Thoracic aorta (tissue), 2 donors: ENCODE measurements at regions not wholly inside any gene's neighbourhood (a gene's known extent, or its start where the extent isn't known, plus 50 kb on each side); places are given as distances from the start of the nearest gene placed in this dataset.
"Not testable (repeated sequence)": the region's sequence is repeated elsewhere in the genome, so short reads cannot be mapped to it uniquely, and the experiment has no call there.

Source experiments
- ATAC-seq: fragments of 150-250 bp; one replicate; pipeline ENCODE4 v1.8.0; 2017; ENCODE audit warnings: low read depth; ENCODE audit not compliant: insufficient number of reproducible peaks, low FRiP score
- DNase-seq: peaks from one replicate; pipeline ENCODE4 v3.0.0-alpha.2; 2020; ENCODE audit warnings: low spot score
- H3K27ac ChIP-seq, 2 donors: fragments of 200-600 bp; sonication (generic); 1 replicate in 1 of 2; 2 replicates in 1 of 2; pipeline ENCODE4 v1.5.1; 2016; ENCODE audit warnings: mild to moderate bottlenecking in 2 of 2, moderate library complexity in 2 of 2
- H3K27me3 ChIP-seq: fragments of 200-600 bp; sonication (generic); replicated peaks from 2 replicates; pipeline ENCODE4 v1.6.0; 2016; ENCODE audit warnings: mild to moderate bottlenecking; ENCODE audit not compliant: insufficient read depth
- H3K36me3 ChIP-seq: fragments of 200-600 bp; sonication (generic); one replicate; pipeline ENCODE4 v1.5.1; 2016
- H3K4me1 ChIP-seq, 2 donors: fragments of 200-600 bp; sonication (generic); 1 replicate in 1 of 2; 2 replicates in 1 of 2; pipeline versions ENCODE4 v1.5.1 to v1.6.0; 2016; ENCODE audit warnings: low read depth in 2 of 2, mild to moderate bottlenecking in 1 of 2; ENCODE audit not compliant: control insufficient read depth in 1 of 2
- H3K4me3 ChIP-seq: fragments of 200-600 bp; sonication (generic); 2 replicates; pipeline ENCODE4 v1.5.1; 2016; ENCODE audit warnings: mild to moderate bottlenecking
- H3K9me3 ChIP-seq: fragments of 200-600 bp; sonication (generic); 2 replicates; pipeline ENCODE4 v1.5.1; 2016
- TF ChIP-seq, protein P1 (sequence below): fragments of 200-600 bp; sonication (generic); IDR thresholded peaks from one replicate; pipeline ENCODE4 v1.5.1; 2019; ENCODE audit warnings: antibody characterized with exemption

GRCh38 chr2:132068407-132068806, 93.3 kb downstream of the ANKRD30BL start:
- not testable (repeated sequence) for DNase-seq, H3K4me1 ChIP-seq, H3K4me3 ChIP-seq, H3K27ac ChIP-seq, H3K36me3 ChIP-seq, H3K27me3 ChIP-seq, H3K9me3 ChIP-seq, ATAC-seq

- not testable (repeated sequence) for ATAC-seq, DNase-seq, H3K27me3 ChIP-seq, H3K4me3 ChIP-seq, H3K9me3 ChIP-seq, H3K36me3 ChIP-seq, H3K4me1 ChIP-seq, H3K27ac ChIP-seq
Observed at GRCh38 chr2:132065391-132065790, 96.4 kb downstream of the ANKRD30BL start.

- ATAC-seq, H3K4me1 ChIP-seq, H3K27me3 ChIP-seq, H3K36me3 ChIP-seq, H3K27ac ChIP-seq, H3K9me3 ChIP-seq, H3K4me3 ChIP-seq, DNase-seq: not testable (repeated sequence)
Observed at GRCh38 chr2:132039609-132040236, 122.0 kb downstream of the ANKRD30BL start.

- H3K27ac ChIP-seq, H3K4me1 ChIP-seq, DNase-seq, H3K9me3 ChIP-seq, ATAC-seq, H3K36me3 ChIP-seq, H3K27me3 ChIP-seq: not testable (repeated sequence)
- H3K4me3 ChIP-seq, result peak overlapping the region; percentile 68
Observed at GRCh38 chr2:132038883-132039235, 122.9 kb downstream of the ANKRD30BL start.

DNA sequence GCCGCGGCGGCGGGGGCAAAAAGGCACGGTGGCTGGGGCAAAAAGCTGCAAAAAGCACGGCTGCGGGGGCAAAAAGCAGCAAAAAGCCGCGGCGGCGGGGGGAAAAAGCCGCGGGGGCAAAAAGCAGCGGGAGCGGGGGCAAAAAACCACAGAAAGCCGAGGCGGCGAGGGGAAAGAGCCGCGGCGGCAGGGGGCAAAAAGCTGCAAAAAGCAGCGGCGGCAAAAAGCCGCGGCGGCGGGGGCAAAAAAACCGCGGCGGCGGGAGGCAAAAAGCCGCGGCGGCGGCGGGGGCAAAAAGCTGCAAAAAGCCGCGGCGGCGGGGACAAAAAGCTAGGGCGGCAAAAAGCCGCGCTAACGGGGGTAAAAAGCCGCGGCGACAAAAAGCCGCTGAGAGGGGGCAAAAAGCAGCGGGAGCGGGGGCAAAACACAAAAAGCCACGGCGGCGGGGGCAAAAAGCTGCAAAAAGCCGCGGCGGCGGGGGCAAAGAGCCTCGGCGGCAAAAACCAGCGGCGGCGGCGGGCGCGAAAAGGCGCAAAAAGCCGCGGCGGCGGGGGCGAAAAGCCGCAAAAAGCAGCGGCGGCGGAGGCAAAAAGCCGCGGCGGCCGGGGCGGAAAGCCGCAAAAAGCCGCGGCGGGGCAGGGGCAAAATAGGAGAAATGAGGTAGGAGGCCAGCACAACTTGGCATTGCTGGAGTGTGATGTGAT, 123.4 kb downstream of the ANKRD30BL start:
- no peak for DNase-seq
- no peaks in the 10 kb centered on the region for H3K4me1 ChIP-seq
- ATAC-seq, result no peak
- TF ChIP-seq, protein P1, sequence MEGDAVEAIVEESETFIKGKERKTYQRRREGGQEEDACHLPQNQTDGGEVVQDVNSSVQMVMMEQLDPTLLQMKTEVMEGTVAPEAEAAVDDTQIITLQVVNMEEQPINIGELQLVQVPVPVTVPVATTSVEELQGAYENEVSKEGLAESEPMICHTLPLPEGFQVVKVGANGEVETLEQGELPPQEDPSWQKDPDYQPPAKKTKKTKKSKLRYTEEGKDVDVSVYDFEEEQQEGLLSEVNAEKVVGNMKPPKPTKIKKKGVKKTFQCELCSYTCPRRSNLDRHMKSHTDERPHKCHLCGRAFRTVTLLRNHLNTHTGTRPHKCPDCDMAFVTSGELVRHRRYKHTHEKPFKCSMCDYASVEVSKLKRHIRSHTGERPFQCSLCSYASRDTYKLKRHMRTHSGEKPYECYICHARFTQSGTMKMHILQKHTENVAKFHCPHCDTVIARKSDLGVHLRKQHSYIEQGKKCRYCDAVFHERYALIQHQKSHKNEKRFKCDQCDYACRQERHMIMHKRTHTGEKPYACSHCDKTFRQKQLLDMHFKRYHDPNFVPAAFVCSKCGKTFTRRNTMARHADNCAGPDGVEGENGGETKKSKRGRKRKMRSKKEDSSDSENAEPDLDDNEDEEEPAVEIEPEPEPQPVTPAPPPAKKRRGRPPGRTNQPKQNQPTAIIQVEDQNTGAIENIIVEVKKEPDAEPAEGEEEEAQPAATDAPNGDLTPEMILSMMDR, result no peak
- H3K36me3 ChIP-seq, result no peaks in the 10 kb centered on the region
- H3K27ac ChIP-seq, result no peak overlapping the region
- no peaks in the 10 kb centered on the region for H3K9me3 ChIP-seq
- H3K4me3 ChIP-seq, result peak overlapping the region; percentile 68
- H3K27me3 ChIP-seq, result no peaks in the 10 kb centered on the region

DNA sequence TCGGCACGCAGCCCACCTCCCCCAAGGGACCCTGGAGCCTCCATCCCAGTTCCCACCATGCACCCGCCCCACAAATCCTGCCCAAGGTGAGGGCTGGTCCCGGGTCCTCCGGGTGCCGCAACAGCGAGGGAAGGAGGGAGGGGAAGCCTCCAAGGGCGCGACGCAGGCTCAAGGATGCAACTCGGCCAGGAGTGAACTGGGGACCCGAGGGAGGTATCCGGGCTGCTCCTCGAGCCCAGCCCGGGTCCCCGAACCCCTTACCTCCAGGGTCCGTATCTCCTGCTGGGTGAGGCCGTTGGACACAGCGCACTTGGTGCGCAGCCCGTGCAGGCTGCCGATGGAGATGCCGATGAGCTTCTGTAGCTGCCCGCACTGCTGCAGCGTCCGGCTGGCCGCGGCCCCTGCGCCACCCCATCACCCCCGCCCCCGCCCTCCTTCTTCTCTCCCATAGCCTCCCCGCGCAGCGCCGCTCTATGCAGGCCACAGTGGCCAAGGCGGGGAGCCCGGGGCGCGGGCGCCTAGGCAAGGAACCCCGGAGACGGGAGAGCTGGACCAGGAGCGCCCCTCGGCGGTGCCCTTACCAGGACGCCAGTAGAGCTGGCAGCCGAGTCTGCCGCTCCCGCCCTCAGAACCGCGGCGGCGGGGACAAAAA, 124.1 kb downstream of the ANKRD30BL start:
- DNase-seq (no peak), ATAC-seq (no peak)
- Histone ChIP-seq H3K36me3 (no peaks in the 10 kb centered on the region), H3K27me3 (no peaks in the 10 kb centered on the region), H3K27ac (no peak overlapping the region), H3K9me3 (no peaks in the 10 kb centered on the region), H3K4me3 (peak overlapping the region; percentile 68), H3K4me1 (no peaks in the 10 kb centered on the region)
- TF ChIP-seq, protein P1, result no peak

GRCh38 chr2:132034646-132035045, 127.1 kb downstream of the ANKRD30BL start:
- H3K36me3 ChIP-seq, result no peaks in the 10 kb centered on the region
- H3K9me3 ChIP-seq, result no peaks in the 10 kb centered on the region
- TF ChIP-seq, protein P1, result no peak
- H3K27me3 ChIP-seq, result no peaks in the 10 kb centered on the region
- DNase-seq (no peak), ATAC-seq (no peak)
- no peaks in the 10 kb centered on the region for H3K4me1 ChIP-seq
- H3K27ac ChIP-seq, result no peak overlapping the region
- no peak overlapping the region for H3K4me3 ChIP-seq
